Right renal pelvis (tissue), 4 donors: ENCODE measurements at regions not wholly inside any gene's neighbourhood (a gene's known extent, or its start where the extent isn't known, plus 50 kb on each side); places are given as distances from the start of the nearest gene placed in this dataset.

Source experiments
- DNase-seq, 4 donors: peaks; one replicate each; pipeline ENCODE4 v3.0.0-alpha.2; 2013; ENCODE audit warnings: low read depth in 4 of 4, low spot score in 3 of 4, missing footprints in 1 of 4

- no peak for DNase-seq
Measured at GRCh38 chr1:70915258-70916033, 132.2 kb downstream of the PTGER3 start.

DNA sequence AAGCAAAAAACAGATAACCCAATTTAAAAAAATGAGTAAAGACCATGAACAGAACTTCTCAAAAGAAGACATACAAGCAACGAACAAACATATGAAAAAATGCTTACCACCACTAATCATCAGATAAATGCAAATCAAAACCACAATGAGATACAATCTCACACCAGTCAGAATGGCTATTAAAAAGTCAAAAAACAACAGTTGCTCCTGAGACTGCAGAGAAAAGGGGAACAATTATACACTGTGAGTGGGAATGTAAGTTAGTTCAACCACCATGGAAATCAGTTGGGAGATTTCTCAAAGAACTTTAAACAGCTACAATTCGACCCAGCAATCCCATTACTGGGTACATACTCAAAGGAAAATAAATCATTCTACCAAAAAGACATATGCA lies 131.6 kb downstream of the PTGER3 start:
- no peak for DNase-seq

GRCh38 chr1:70919706-70920323 lies 127.8 kb downstream of the PTGER3 start:
- no peak for DNase-seq
